Coronary artery (tissue), 2 donors: ENCODE measurements at regions not wholly inside any gene's neighbourhood (a gene's known extent, or its start where the extent isn't known, plus 50 kb on each side); places are given as distances from the start of the nearest gene placed in this dataset.
"Not testable (repeated sequence)": the region's sequence is repeated elsewhere in the genome, so short reads cannot be mapped to it uniquely, and the experiment has no call there.

Experiments
- DNase-seq: peaks from one replicate; pipeline ENCODE4 v3.0.0-alpha.2; 2017; ENCODE audit warnings: low spot score
- H3K27ac ChIP-seq, 2 donors: fragments of 200-600 bp; sonication (generic); one replicate each; pipeline ENCODE4 v1.5.1; 2016 to 2019
- H3K4me3 ChIP-seq: fragments of 200-600 bp; sonication (generic); 2 replicates; pipeline ENCODE4 v1.5.1; 2016; ENCODE audit warnings: mild to moderate bottlenecking, moderate library complexity
- TF ChIP-seq, protein P1 (sequence below): fragments of 200-600 bp; sonication (generic); IDR thresholded peaks from one replicate; pipeline ENCODE4 v1.5.1; 2019; ENCODE audit warnings: antibody characterized with exemption

- no peak for DNase-seq
- no peak overlapping the region for H3K27ac ChIP-seq
- no peak overlapping the region for H3K4me3 ChIP-seq
- TF ChIP-seq, protein P1, sequence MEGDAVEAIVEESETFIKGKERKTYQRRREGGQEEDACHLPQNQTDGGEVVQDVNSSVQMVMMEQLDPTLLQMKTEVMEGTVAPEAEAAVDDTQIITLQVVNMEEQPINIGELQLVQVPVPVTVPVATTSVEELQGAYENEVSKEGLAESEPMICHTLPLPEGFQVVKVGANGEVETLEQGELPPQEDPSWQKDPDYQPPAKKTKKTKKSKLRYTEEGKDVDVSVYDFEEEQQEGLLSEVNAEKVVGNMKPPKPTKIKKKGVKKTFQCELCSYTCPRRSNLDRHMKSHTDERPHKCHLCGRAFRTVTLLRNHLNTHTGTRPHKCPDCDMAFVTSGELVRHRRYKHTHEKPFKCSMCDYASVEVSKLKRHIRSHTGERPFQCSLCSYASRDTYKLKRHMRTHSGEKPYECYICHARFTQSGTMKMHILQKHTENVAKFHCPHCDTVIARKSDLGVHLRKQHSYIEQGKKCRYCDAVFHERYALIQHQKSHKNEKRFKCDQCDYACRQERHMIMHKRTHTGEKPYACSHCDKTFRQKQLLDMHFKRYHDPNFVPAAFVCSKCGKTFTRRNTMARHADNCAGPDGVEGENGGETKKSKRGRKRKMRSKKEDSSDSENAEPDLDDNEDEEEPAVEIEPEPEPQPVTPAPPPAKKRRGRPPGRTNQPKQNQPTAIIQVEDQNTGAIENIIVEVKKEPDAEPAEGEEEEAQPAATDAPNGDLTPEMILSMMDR: no peak
These were observed 118.7 kb downstream of the BEND2 start for GRCh38 chrX:18102006-18102405.

GRCh38 chrX:18101087-18101486 lies 119.6 kb downstream of the BEND2 start:
- Histone ChIP-seq H3K27ac (no peak overlapping the region), H3K4me3 (no peak overlapping the region)
- no peak for DNase-seq
- TF ChIP-seq, protein P1: no peak

GRCh38 chrX:18099745-18100144 lies 120.9 kb downstream of the BEND2 start:
- DNase-seq: no peak
- TF ChIP-seq, protein P1: no peak
- Histone ChIP-seq H3K27ac (no peak overlapping the region), H3K4me3 (no peak overlapping the region)

GRCh38 chrX:18098763-18099162 lies 121.9 kb downstream of the BEND2 start:
- TF ChIP-seq, protein P1: no peak
- Histone ChIP-seq H3K4me3 (peak overlapping the region; percentile 28), H3K27ac (no peak overlapping the region)
- DNase-seq: no peak

GRCh38 chrX:18076434-18076833 lies 144.3 kb downstream of the BEND2 start:
- TF ChIP-seq, protein P1: no peak
- no peak overlapping the region for H3K4me3 ChIP-seq
- DNase-seq: no peak

GRCh38 chrX:18075603-18076002 lies 145.1 kb downstream of the BEND2 start:
- no peak for DNase-seq
- Histone ChIP-seq H3K4me3 (no peak overlapping the region), H3K27ac (no peak overlapping the region)
- TF ChIP-seq, protein P1: no peak

More at GRCh38 chrX:18076434-18076833, 144.3 kb downstream of the BEND2 start:
- H3K27ac ChIP-seq: no peak overlapping the region

GRCh38 chrX:18068045-18068444 lies 152.6 kb downstream of the BEND2 start:
- H3K4me3 ChIP-seq, DNase-seq, H3K27ac ChIP-seq: not testable (repeated sequence)

- Histone ChIP-seq H3K4me3 (no peak overlapping the region), H3K27ac (no peak overlapping the region)
- TF ChIP-seq, protein P1: no peak
- DNase-seq: no peak
These were observed 154.7 kb downstream of the BEND2 start for GRCh38 chrX:18065956-18066355.
